HG03342 (cell line): ENCODE measurements at regions not wholly inside any gene's neighbourhood (a gene's known extent, or its start where the extent isn't known, plus 50 kb on each side); places are given as distances from the start of the nearest gene placed in this dataset.

ENCODE experiments used
- ATAC-seq: cut with Tn5 transposase; IDR thresholded peaks from one replicate; pipeline ENCODE4 v1.9.1; 2021; ENCODE audit warnings: mild to moderate bottlenecking, moderate library complexity; ENCODE audit not compliant: unreplicated experiment

DNA sequence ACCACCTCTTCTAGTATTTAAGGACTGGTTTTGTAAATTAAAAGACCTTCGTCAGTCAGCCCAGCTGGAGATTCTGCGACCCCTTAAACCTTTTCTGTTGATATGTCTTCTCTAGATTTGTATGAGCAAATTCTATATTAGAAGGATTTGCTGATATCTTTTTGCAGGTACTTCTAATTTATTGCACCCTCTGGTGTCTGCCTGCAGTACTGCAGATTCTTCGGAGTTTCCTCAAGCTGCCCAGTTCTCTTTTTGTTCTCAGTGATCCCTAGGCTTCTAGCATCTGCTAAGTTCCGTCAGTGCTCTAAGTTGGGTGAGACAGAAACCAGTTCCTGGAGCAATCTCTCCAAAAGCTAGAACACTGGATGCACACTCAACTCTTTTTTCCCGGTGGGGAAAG, 545.2 kb downstream of the C4orf33 start:
- ATAC-seq: peak; percentile 87

DNA sequence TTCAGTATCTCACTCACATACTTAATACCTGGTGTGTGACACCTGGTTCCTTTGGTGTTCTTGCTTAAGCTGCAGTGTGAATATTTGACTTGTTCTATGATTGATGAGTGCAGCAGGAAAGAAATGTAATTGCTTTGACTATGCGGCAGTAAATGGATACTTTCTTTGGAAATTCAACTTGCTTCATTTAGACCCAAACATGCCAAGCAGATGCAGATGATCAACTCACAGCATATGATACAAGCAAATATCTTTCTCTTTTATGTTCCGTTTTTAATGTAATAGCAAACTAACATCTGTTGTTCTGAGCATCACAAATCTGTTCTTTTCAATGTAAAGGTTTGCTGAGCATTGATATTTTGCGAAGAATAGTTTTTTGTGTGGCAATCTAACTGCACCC, 549.5 kb downstream of the C4orf33 start:
- no peak for ATAC-seq

DNA sequence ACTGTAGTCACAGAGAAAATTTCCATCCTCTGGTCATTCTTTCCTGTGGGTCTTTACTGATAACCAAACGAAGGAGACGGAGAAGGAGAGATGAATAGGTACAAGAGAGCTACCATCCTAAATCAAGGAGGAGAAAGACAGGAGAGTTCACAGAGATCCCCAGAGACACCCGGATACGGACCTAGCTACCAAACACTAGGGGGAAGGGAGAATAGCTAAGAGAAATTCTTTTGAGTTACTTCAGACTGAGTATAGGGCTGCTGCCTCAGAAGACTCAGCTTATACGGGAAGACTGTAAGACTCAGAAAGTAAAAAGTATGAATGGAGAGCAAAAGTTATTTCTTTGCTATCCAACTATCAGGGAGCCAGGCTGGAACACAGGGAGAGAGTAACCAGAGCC, 572.1 kb downstream of the C4orf33 start:
- no peak for ATAC-seq

DNA sequence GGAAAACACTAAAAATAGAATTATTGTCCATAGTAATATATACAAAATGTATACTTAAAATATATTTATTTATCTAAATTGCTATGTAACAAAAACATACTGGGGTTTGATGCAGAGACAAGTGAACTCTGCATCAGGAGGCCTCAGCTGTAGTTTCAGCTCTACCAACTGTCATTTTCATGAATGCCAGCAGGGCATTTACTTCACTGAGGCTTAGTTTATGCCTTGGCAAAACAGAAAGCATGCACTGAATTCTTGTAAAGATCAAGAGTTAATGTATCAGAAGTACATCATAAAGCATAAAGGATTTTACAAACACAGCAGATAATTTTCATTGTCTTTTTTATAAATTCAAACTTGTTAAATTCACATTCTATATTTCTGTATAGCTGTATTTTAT, 577.0 kb downstream of the C4orf33 start:
- no peak for ATAC-seq

DNA sequence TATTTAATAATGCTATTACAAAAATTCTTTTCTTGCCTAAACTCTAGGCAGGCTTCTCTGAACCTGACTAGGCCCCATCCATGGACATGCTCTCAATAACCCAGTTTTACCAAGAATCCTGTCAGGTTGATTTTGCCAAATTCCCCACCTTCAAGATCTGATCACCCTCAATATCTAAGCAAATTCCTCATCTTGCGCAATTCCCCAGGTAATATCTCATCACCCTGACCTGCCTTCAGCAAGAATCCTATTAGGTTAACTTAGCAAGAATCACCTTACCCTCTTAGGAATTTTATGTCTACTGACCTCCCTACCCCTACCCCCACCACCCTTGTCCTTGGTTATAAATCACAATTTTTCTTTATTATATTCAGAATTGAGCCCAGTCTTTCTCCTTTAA, 579.1 kb downstream of the C4orf33 start:
- ATAC-seq: no peak

DNA sequence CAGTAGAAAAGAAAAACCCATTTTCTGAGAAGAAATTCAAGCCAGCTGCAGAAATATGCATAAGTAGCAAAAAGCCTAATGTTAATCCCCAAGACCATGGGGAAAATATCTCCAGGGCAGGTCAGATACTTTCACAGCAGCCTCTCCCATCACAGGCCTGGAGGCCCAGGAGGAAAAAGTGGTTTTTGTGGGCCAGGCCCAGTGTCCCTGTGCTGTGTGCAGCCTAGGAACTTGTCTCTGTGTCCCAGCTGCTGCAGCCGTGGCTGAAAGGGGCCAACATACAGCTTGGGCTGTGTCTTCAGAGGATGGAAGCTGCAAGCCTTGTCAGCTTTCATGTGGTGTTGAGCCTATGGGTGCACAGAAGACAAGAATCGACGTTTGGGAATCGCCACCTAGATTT, 581.0 kb downstream of the C4orf33 start:
- ATAC-seq: no peak

DNA sequence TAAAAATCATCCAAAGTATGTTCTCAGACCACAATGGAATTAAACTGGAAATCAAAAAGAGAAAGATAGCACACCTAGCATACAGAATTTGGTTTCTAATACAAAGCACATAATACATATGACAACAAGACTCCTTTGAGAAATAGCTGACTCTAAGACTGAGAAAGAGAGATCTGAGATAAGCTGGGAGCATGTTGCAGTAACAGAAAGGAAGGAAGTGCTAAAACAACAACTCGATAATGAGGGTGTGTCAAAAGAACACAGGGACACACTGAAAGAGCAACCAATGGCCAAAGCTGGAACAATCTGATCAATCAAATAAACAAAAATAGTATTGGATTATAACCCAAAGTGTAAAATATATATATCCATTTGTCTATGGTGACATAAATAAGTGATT, 586.6 kb downstream of the C4orf33 start:
- ATAC-seq: no peak

DNA sequence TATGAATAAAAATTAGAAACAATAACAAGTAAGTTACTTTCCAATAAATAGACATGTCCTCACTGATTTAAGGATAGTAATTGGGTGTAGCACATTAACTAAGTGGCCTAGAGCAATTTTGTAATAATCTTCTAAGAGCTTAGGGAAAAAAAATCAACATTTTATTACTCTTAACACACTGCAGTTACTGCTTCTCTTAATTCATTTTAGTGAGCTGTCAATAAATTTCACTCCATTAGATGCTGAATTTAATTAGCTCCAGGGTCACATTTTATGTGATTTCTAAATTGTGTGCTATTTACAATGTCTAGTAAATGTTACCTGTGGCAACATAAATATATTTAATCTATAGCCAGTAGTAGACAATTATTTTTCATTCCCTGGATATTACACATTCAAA, 612.0 kb downstream of the C4orf33 start:
- ATAC-seq: no peak

DNA sequence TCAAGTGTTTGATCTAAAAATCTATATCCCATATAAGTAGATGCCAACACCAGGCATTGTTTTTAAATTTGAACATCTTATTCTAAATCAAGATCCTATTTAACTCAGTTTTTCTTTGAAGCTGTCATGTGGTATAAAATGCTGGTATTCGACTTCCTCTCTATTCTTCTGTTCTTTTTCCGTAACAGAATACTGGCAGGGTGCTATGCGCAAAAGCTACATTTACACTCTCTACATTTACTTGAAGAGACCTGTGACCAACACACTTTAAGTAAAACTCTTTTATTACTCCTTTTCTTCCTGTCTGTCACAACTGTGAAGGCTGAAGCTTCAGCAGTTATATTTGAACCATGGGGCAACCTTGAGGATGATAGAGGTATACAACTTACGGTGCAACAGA, 612.8 kb downstream of the C4orf33 start:
- ATAC-seq: no peak

DNA sequence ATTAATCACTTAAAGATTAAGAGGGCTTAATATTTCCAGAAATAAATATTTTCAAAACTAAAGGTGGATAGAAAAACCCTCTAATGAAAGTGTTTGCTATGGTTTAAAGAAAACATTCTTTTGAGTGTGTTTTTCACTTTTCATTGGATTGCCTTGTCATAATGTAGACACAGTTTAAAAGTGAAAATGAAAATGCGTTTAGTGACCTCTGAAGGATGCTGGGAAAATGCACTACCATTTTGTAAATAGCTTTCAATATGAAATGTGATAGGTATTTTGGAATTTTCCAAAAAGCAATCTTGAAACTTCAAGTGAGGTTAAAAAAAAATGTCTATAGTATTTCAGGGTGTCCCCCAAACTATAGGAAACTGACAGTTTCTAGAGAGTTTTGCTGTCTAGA, 642.2 kb downstream of the C4orf33 start:
- no peak for ATAC-seq

DNA sequence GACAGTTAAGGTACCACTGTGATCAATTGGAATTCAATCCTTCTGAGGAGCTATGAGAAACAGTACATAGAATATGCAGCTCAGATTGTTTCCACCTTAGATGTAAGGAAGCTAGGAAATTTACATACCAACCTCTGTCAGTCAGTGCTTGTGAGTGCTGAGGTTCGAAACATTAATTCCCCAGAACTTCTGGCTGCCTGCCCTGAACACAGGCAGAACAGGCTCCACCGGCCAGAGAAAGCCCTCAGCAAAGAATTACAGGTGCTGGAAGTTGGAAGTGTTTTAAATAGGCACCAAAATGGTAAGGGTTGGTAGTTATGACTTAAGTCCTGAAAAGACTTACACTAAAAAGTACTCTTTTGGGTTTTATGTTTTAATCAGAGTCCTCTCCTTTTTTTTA, 651.8 kb downstream of the C4orf33 start:
- ATAC-seq: no peak

DNA sequence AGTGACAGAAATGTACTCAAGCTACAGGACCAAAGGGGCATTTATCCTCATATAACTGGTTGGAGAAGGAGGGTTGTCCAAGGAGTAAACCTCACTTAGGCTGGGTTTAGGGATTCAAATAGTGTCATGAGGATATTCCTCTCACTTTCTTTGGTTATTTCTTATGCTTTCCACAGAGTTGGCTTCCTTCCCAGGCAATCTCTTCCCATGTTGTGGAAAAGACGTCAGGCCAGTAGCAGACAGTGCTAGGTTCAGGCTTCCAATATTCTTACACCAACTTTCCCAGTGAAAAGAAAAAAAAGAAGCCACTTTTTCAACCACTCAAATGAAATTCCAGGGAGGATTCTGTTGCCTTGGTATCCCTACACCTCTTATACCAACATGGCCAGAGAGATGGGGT, 653.0 kb downstream of the C4orf33 start:
- ATAC-seq: no peak

DNA sequence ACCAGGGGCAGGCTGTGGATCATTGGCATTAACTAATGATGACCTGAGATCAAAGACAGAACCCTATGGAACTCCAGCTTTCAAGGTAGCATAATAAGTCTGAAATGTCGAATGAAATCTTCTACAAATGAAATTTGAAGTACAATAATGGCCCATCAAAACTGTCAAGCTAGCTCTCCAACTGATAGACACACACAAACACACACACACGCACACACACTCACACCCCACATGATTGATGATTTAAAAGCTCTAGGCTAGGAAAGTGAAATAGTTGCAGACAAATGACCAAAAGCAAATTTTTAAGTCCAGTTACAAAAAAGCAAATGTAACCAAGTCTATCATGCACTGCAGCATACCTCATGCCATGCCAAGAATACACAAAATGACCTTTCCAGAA, 655.7 kb downstream of the C4orf33 start:
- ATAC-seq: no peak

DNA sequence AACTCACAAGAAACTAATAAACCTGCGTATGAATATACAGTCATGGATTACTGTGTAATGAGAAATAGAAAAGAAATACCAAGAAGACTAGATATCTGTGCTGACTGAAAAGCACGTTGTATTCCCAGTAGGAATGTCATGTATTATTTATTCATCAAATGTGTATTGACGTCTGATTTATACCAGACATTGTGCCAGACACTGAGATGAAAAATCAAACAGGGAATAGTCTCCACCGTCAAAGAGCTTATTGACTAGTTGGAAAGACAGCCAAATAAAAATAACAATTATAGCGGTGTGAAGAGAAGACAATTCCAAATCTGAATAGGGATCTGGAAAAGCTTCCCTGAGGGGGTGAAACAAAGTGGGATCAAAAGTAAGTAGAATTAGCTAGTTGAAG, 687.6 kb downstream of the C4orf33 start:
- no peak for ATAC-seq

DNA sequence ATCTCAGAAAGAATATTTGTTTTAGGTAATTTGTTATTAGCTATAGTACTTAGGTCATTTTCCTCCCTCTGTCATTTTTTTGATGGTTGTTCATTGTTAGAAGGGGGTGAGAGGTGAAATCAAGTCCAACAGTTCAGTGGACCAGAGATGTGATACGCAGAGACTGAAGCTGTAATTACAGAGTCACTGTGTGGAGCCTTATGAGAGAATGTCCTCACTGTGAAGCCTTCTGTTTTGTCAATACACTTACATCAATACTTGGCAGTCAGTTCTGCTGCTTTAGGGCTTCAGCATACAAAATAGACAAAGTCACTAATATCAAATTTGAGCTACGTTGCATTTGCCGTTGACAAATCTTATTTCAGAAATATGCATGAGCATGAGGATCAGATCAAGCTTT, 692.5 kb downstream of the C4orf33 start:
- ATAC-seq: no peak

DNA sequence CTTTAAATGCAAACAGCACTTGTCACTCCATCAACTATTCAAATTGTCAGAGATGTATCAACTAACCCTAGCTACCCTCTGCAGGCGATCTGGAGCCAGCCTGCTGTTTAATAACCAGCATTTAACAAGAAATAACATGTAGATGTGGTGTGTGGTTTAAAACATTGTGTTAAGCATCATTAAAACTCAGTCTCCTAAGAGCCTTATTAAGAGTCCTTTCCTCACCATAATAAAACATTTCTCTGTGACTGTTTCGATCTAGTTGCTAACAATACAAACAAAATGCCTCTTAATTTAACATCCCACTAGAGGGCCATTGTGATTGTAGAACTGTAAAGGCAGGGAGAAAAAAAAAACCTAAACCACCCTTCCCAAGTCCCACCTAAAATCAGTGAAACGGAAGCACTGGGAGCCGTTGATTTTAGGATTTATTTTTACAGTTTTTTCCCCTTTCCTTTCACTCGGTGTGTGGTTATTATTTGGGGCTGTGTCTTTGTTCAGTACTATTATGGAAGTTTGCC, 708.6 kb downstream of the C4orf33 start:
- ATAC-seq: no peak

DNA sequence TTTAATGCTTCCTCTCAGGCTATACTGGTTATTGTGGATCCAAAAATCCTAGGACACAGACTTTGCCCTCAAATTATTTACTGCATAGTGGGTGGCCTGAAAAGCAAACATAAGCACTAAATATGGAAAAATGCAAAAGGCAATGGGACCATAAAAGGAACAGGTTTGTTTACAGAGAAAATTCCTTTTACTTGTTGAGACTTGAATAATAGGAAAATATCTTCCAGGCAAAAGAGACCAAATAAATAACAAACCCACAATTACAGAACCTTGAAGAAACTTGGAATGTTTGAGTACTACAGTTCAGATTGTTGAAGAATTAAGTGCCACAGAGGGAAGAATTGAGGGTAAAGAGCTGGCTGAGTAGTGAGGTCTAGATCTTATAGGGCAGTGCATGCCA, 711.0 kb downstream of the C4orf33 start:
- ATAC-seq: no peak

DNA sequence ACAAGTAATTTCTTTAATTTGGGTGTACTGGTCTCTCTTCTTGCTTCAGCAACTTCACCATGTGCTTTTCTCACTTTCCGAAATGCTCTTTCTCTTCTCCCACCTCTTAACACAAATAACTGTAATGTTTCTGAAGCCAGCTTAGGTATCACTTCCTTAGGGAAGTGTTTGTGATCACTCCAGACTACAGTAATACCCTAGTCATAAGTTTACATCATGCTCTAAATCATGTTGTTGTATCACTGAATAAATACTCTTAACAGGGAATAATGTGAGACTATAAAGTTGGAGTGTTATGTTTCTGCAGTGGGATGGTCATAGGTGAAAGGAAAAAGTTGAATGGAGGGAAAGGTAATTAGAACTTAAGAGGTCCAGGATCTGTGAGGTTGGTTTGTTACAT, 712.3 kb downstream of the C4orf33 start:
- ATAC-seq: no peak

DNA sequence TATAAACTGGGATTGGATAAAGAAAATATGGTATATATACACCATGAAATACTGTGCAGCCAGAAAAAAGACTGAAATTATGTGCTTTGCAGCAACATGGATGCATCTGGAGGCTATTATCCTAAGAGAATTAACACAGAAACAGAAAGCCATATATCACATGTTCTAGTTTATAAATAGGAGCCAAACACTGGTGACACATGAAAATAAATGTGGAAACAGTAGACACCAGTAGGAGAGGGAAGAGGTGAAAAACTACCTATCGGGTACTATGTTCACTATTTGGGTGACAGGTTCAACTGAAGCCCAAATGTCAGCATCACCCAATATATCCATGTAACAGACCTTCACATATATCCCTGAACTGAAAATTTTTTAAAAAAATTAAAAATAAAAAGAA, 725.1 kb downstream of the C4orf33 start:
- no peak for ATAC-seq

DNA sequence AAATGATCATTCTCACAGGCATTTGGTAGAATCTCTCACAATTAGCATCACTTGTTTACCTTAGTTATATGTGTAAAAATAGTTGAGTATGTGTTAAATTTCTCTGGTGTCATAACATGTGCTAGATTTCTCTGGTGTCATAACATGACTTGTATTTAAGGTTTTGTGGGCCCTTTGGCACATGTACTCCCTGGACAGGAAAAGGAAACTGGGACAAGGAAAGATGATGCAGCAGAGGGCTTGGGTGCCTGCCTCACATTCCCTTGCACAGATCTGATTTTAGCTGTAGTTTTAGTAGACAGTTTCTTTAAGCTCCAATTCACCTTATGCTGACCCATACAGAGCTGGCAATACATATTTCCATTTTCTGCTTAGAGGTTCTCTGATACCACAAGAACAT, 726.0 kb downstream of the C4orf33 start:
- ATAC-seq: no peak

DNA sequence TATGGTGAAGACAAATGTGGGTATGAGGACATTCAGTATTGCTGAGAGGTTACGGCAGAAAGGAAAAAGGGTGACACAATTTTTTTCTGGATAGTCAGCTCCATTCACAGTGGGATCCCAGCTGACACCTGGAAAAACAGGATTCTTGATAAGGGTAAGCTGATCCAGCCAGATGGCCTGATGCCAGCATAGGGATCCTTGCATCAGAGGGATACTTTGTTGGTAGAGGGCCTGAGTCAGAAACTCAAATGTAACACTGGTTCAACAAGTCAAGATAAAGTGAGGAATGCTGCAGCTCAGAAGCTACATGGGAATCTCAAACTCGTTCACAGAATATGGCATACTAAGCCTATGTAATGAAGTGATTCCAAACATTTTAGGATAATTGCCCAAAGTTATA, 726.7 kb downstream of the C4orf33 start:
- ATAC-seq: no peak

DNA sequence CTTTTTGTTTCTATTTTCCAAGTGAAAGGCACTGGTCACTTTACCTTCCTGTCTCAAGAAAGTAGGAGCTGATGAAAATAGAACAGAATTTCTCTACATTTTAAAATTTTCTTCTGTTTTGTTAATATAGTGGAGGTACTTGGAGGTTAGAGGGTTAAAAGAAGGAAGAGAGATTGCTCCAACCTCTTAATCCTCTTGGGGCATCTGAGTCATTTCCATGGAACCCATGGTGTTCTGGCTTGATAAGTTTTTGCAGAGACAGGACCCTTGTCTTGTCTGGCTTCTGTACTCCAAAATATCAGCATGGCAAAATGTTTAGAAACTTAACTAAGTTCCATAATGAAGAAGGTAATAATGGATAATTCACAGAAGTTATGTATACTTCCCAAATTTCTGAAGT, 727.2 kb downstream of the C4orf33 start:
- no peak for ATAC-seq

DNA sequence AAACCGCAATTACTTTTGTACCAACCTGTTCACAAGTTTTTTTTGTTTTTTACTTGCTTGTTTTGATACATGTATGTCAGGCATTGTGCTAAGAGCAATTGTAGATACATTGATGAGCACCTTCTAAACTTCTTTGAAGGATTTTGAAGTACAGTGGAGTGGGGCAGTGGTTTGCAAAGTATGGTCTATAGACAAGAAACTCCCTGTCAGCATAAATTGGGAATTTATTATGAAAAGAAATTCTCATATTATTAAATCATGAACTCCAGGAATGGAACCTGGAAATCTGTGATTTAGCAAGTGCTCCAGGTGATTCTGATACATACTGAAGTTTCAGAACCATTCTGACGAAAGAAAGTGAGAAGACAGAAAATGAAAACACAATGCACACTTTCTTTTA, 733.4 kb downstream of the C4orf33 start:
- no peak for ATAC-seq

DNA sequence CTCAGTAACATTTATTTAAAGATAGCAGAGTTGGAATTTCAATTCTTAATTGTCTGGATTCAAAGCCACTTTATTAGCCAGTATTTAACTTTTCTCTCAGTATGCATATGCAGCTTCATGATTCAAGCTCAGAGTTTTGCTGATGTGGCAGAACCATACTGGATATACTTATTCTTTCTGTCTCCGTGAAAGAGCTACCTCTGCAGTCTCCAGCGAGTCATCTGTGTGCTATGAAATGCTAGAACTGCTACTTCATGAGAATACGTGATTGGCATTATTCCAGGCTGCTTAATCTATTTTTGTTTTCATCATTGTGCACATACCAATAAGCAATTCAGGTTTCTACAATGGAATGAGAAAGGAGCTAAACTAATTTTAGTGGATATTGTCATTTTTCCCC, 743.7 kb downstream of the C4orf33 start:
- no peak for ATAC-seq
